ENCODE measurements at regions not wholly inside any gene's neighbourhood (a gene's known extent, or its start where the extent isn't known, plus 50 kb on each side); places are given as distances from the start of the nearest gene placed in this dataset.

GRCh38 chr12:82057770-82058169 is 298.6 kb upstream of the PPFIA2 start:
- TF ChIP-seq CTCF (IDR thresholded peaks at IDR 0.05; ENCODE audit: low read depth, low read length) (no peak), EZH2phosphoT487 (IDR thresholded peaks at IDR 0.05; ENCODE audit: low read depth) (no peak)
